Erythroblast (primary cell): ENCODE measurements at regions not wholly inside any gene's neighbourhood (a gene's known extent, or its start where the extent isn't known, plus 50 kb on each side); places are given as distances from the start of the nearest gene placed in this dataset.

Experiments used
- GATA1 ChIP-seq: IDR thresholded peaks from 2 replicates; pipeline ENCODE4 v1.6.1; 2011; ENCODE audit warnings: low read depth, mild to moderate bottlenecking, control low read depth, low read length, moderate library complexity
- POLR2A ChIP-seq: IDR thresholded peaks from 2 replicates; pipeline ENCODE4 v1.6.1; 2011; ENCODE audit warnings: mild to moderate bottlenecking, low read length

- TF ChIP-seq POLR2A (no peak), GATA1 (no peak)
Measured at GRCh38 chr16:86079255-86079885, 180.4 kb downstream of the IRF8 start.
